H1 (cell line): ENCODE measurements at regions not wholly inside any gene's neighbourhood (a gene's known extent, or its start where the extent isn't known, plus 50 kb on each side); places are given as distances from the start of the nearest gene placed in this dataset.

ENCODE experiments used
- BRCA1 ChIP-seq: IDR thresholded peaks from 2 replicates; pipeline ENCODE4 v1.6.1; 2012; ENCODE audit warnings: low read depth, low read length, improper control_type of control experiment
- CHD1 ChIP-seq: IDR thresholded peaks from 2 replicates; pipeline ENCODE4 v1.6.1; 2012; ENCODE audit warnings: low read depth, low read length, improper control_type of control experiment
- KDM5A ChIP-seq: fragments of 200-600 bp; IDR thresholded peaks from 2 replicates; pipeline ENCODE4 v1.7.1; 2012; ENCODE audit warnings: mild to moderate bottlenecking, low read length, inconsistent platforms, mixed read lengths
- TF ChIP-seq, protein P1 (sequence below): IDR thresholded peaks from 2 replicates; pipeline ENCODE4 v1.6.1; 2012; ENCODE audit warnings: inconsistent platforms

DNA sequence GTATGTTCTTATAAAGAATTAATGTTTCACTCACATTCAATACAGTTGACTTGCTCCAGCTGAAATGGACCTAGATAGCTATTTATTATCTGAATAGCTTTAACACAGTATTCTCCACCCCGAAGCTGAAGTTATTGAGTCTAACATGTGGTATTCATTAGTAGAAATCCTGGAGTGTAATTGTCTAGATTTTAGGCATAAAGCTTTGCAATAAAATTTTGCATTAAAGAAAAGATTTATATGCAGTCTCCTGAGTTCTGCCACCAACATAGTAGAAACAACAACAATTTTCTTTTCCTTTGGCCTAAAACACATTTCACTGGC, 90.2 kb upstream of the DCLK2 start (continued):
- TF ChIP-seq CHD1 (no peak), KDM5A (no peak), BRCA1 (no peak)
- TF ChIP-seq, protein P1, sequence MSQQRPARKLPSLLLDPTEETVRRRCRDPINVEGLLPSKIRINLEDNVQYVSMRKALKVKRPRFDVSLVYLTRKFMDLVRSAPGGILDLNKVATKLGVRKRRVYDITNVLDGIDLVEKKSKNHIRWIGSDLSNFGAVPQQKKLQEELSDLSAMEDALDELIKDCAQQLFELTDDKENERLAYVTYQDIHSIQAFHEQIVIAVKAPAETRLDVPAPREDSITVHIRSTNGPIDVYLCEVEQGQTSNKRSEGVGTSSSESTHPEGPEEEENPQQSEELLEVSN = no peak
- TF ChIP-seq, all 59 proteins: peak for 0
